VCaP (cell line): ENCODE measurements at regions not wholly inside any gene's neighbourhood (a gene's known extent, or its start where the extent isn't known, plus 50 kb on each side); places are given as distances from the start of the nearest gene placed in this dataset.

Source experiments
- H3K27ac ChIP-seq: fragments of 450-650 bp; 2 replicates; pipeline ENCODE4 v1.5.1; 2017
- CTCF ChIP-seq: fragments of 450-650 bp; conservative IDR thresholded peaks from 2 replicates; pipeline ENCODE4 v1.5.1; 2017; ENCODE audit warnings: mild to moderate bottlenecking, moderate library complexity

- no peak for TF ChIP-seq CTCF
- no peak overlapping the region for H3K27ac ChIP-seq
Observed at GRCh38 chr9:7408845-7409244, 390.7 kb downstream of the DMAC1 start.

- no peak for TF ChIP-seq CTCF
Observed at GRCh38 chr9:7407246-7407645, 392.3 kb downstream of the DMAC1 start.

GRCh38 chr9:7405924-7406604, 393.5 kb downstream of the DMAC1 start:
- no peak for TF ChIP-seq CTCF
- no peak overlapping the region for H3K27ac ChIP-seq

More at GRCh38 chr9:7407246-7407645, 392.3 kb downstream of the DMAC1 start:
- H3K27ac ChIP-seq, result no peak overlapping the region

- TF ChIP-seq CTCF, result no peak
- H3K27ac ChIP-seq, result no peak overlapping the region
Observed at GRCh38 chr9:7403839-7404487, 395.6 kb downstream of the DMAC1 start.

- no peak for TF ChIP-seq CTCF
- no peak overlapping the region for H3K27ac ChIP-seq
Observed at GRCh38 chr9:7403028-7403389, 396.6 kb downstream of the DMAC1 start.

GRCh38 chr9:7402334-7403027, 397.1 kb downstream of the DMAC1 start:
- peak; percentile 19 for TF ChIP-seq CTCF
- no peak overlapping the region for H3K27ac ChIP-seq

GRCh38 chr9:7401116-7401515, 398.5 kb downstream of the DMAC1 start:
- no peak overlapping the region for H3K27ac ChIP-seq
- TF ChIP-seq CTCF, result no peak
